H9 (cell line): ENCODE measurements at regions not wholly inside any gene's neighbourhood (a gene's known extent, or its start where the extent isn't known, plus 50 kb on each side); places are given as distances from the start of the nearest gene placed in this dataset.
A peak's percentile ranks its signal among the peaks of the same experiment; 100 is the strongest.

ENCODE experiments used
- DNase-seq: peaks from one replicate; pipeline ENCODE4 v3.0.0-alpha.2; 2017
- H2AFZ ChIP-seq: one replicate; pipeline ENCODE4 v1.6.1; 2013; ENCODE audit warnings: mild to moderate bottlenecking, low read length, control low read depth, moderate library complexity
- H2AK5ac ChIP-seq: 2 replicates; pipeline ENCODE4 v1.6.1; 2013; ENCODE audit warnings: low read length, control low read depth, mixed read lengths; ENCODE audit not compliant: insufficient read length
- H2BK120ac ChIP-seq: one replicate; pipeline ENCODE4 v1.6.1; 2013; ENCODE audit warnings: low read depth, mild to moderate bottlenecking, low read length, control low read depth, inconsistent platforms; ENCODE audit not compliant: poor library complexity, severe bottlenecking
- H2BK12ac ChIP-seq: 2 replicates; pipeline ENCODE4 v1.6.1; 2013; ENCODE audit warnings: low read length, control low read depth, mixed read lengths, low read depth; ENCODE audit not compliant: insufficient read length
- H2BK15ac ChIP-seq: 2 replicates; pipeline ENCODE4 v1.6.1; 2013; ENCODE audit warnings: low read depth, low read length, control low read depth
- H2BK20ac ChIP-seq: one replicate; pipeline ENCODE4 v1.6.1; 2013; ENCODE audit warnings: low read depth, mild to moderate bottlenecking, low read length, control low read depth, inconsistent platforms; ENCODE audit not compliant: poor library complexity, severe bottlenecking
- H2BK5ac ChIP-seq: 2 replicates; pipeline ENCODE4 v1.6.1; 2013; ENCODE audit warnings: low read length, control low read depth, mixed read lengths; ENCODE audit not compliant: insufficient read length
- H3K14ac ChIP-seq: 2 replicates; pipeline ENCODE4 v1.6.1; 2013; ENCODE audit warnings: low read length, control low read depth; ENCODE audit not compliant: insufficient read depth
- H3K18ac ChIP-seq: 2 replicates; pipeline ENCODE4 v1.6.1; 2013; ENCODE audit warnings: low read depth, mild to moderate bottlenecking, mixed read lengths, low read length, control low read depth; ENCODE audit not compliant: insufficient read length
- H3K23ac ChIP-seq: 2 replicates; pipeline ENCODE4 v1.6.1; 2013; ENCODE audit warnings: low read length, control low read depth, mixed read lengths, low read depth; ENCODE audit not compliant: insufficient read length
- H3K23me2 ChIP-seq: 2 replicates; pipeline ENCODE4 v1.6.1; 2013; ENCODE audit warnings: low read depth, mild to moderate bottlenecking, mixed read lengths, low read length, control low read depth; ENCODE audit not compliant: insufficient read length, poor library complexity, severe bottlenecking
- H3K27ac ChIP-seq: 2 replicates; pipeline ENCODE4 v1.5.1; 2013; ENCODE audit warnings: low read length, control low read depth, mixed read lengths, low read depth; ENCODE audit not compliant: insufficient read length
- H3K27me3 ChIP-seq: 2 replicates; pipeline ENCODE4 v1.6.1; 2013; ENCODE audit warnings: low read length, control low read depth, inconsistent platforms; ENCODE audit not compliant: insufficient read depth
- H3K4ac ChIP-seq: 2 replicates; pipeline ENCODE4 v1.6.1; 2013; ENCODE audit warnings: low read depth, mild to moderate bottlenecking, control low read depth, inconsistent platforms, low read length, moderate library complexity
- H3K4me1 ChIP-seq: 2 replicates; pipeline ENCODE4 v1.6.1; 2013; ENCODE audit warnings: low read length, control low read depth, inconsistent platforms; ENCODE audit not compliant: insufficient read depth
- H3K4me2 ChIP-seq: 2 replicates; pipeline ENCODE4 v1.6.1; 2013; ENCODE audit warnings: low read length, control low read depth, mixed read lengths; ENCODE audit not compliant: insufficient read length, insufficient read depth
- H3K56ac ChIP-seq: 2 replicates; pipeline ENCODE4 v1.6.1; 2013; ENCODE audit warnings: low read depth, mild to moderate bottlenecking, mixed read lengths, low read length, control low read depth; ENCODE audit not compliant: insufficient read length
- H3K79me1 ChIP-seq: 2 replicates; pipeline ENCODE4 v1.6.1; 2013; ENCODE audit warnings: low read depth, mild to moderate bottlenecking, moderate library complexity, low read length, control low read depth, inconsistent platforms; ENCODE audit not compliant: insufficient read depth, poor library complexity, severe bottlenecking
- H3K79me2 ChIP-seq: 2 replicates; pipeline ENCODE4 v1.6.1; 2013; ENCODE audit warnings: low read length, control low read depth, inconsistent platforms; ENCODE audit not compliant: insufficient read depth
- H3K9ac ChIP-seq: 2 replicates; pipeline ENCODE4 v1.6.1; 2013; ENCODE audit warnings: low read length, control low read depth, mixed read lengths; ENCODE audit not compliant: insufficient read length; ENCODE audit errors: extremely low read depth
- H3K9me3 ChIP-seq: one replicate; pipeline ENCODE4 v1.6.1; 2013; ENCODE audit warnings: low read depth, low read length, inconsistent platforms; ENCODE audit not compliant: control insufficient read depth
- H3T11ph ChIP-seq: one replicate; pipeline ENCODE4 v1.6.1; 2013; ENCODE audit warnings: mild to moderate bottlenecking, low read length, control low read depth, inconsistent platforms
- H4K20me1 ChIP-seq: one replicate; pipeline ENCODE4 v1.6.1; 2013; ENCODE audit not compliant: control insufficient read depth, insufficient read length, insufficient read depth
- H4K5ac ChIP-seq: 2 replicates; pipeline ENCODE4 v1.6.1; 2013; ENCODE audit warnings: low read depth, mild to moderate bottlenecking, mixed read lengths, low read length, control low read depth; ENCODE audit not compliant: insufficient read length
- H4K8ac ChIP-seq: replicated peaks from 2 replicates; pipeline ENCODE4 v1.6.1; 2013; ENCODE audit warnings: low read length, control low read depth, mixed read lengths, low read depth; ENCODE audit not compliant: insufficient read length
- H4K91ac ChIP-seq: 2 replicates; pipeline ENCODE4 v1.6.1; 2013; ENCODE audit warnings: low read depth, mild to moderate bottlenecking, moderate library complexity, mixed read lengths, low read length, control low read depth; ENCODE audit not compliant: insufficient read length
- H3K27ac Mint-ChIP-seq, 3 experiments: 2 replicates in 2 of 3; 3 replicates in 1 of 3; pipeline ENCODE4 v1.8.0; 2020 to 2021; ENCODE audit warnings: mixed read lengths in 3 of 3, mild to moderate bottlenecking in 1 of 3, moderate library complexity in 1 of 3
- H3K27me3 Mint-ChIP-seq: 2 replicates; pipeline ENCODE4 v1.8.0; 2021; ENCODE audit warnings: low read depth, mild to moderate bottlenecking, moderate library complexity, mixed read lengths
- H3K36me3 Mint-ChIP-seq, 3 experiments: 2 replicates in 2 of 3; 3 replicates in 1 of 3; pipeline ENCODE4 v1.8.0; 2020 to 2021; ENCODE audit warnings: low read depth in 3 of 3, mixed read lengths in 3 of 3; ENCODE audit not compliant: insufficient read depth in 1 of 3
- H3K4me1 Mint-ChIP-seq, 2 experiments: 2 replicates each; pipeline ENCODE4 v1.8.0; 2020; ENCODE audit warnings: mixed read lengths in 2 of 2
- H3K4me3 Mint-ChIP-seq, 2 experiments: 2 replicates in 1 of 2; 3 replicates in 1 of 2; pipeline ENCODE4 v1.8.0; 2020 to 2021; ENCODE audit warnings: mild to moderate bottlenecking in 2 of 2, mixed read lengths in 2 of 2, moderate library complexity in 1 of 2
- H3K9me3 Mint-ChIP-seq, 2 experiments: 2 replicates in 1 of 2; 3 replicates in 1 of 2; pipeline ENCODE4 v1.8.0; 2020; ENCODE audit warnings: mild to moderate bottlenecking in 2 of 2, mixed read lengths in 2 of 2, moderate library complexity in 1 of 2
- CTCF ChIP-seq: fragments of 200-600 bp; sonication (generic); conservative IDR thresholded peaks from 3 replicates; pipeline ENCODE4 v1.8.0; 2021; ENCODE audit warnings: antibody characterized with exemption, mild to moderate bottlenecking
- WGBS: extraction: QIAGEN DNeasy Blood & Tissue Kit; methylation state at CpG from one replicate; pipeline ENCODE4 v1.1.7; 2013; ENCODE audit warnings: missing lambda C conversion rate, low lambda C conversion rate, mixed read lengths; ENCODE audit not compliant: insufficient read length; ENCODE audit errors: extremely low coverage; 5-methylcytosine and 5-hydroxymethylcytosine counted together

- no peak overlapping the region for H3K4me2 ChIP-seq
- no peak overlapping the region for H3K23ac ChIP-seq
- no peak overlapping the region for H4K8ac ChIP-seq
- H3K27me3 ChIP-seq: no peaks in the 10 kb centered on the region
- no peak overlapping the region for H3K9ac ChIP-seq
- no peak; the same call in 2 of the 3 replicates for TF ChIP-seq CTCF
- no peak overlapping the region for H3K56ac ChIP-seq
- H3K9me3 Mint-ChIP-seq: no peaks in the 10 kb centered on the region
- H3K4me3 Mint-ChIP-seq: no peak overlapping the region
- no peaks in the 10 kb centered on the region for H3K79me1 ChIP-seq
- no peak overlapping the region for H2BK120ac ChIP-seq
- no peak overlapping the region for H3K27ac ChIP-seq
- no peaks in the 10 kb centered on the region for H4K20me1 ChIP-seq
- H2BK20ac ChIP-seq: no peak overlapping the region
- H2BK12ac ChIP-seq: no peak overlapping the region
- H3T11ph ChIP-seq: no peak overlapping the region
- H4K91ac ChIP-seq: no peak overlapping the region
- no peaks in the 10 kb centered on the region; a peak in 1 of 7 replicates for H3K36me3 Mint-ChIP-seq
- H3K4me1 ChIP-seq: no peaks in the 10 kb centered on the region; the same call in 1 of the 2 replicates
- no peaks in the 10 kb centered on the region for H3K27me3 Mint-ChIP-seq
- H3K4me1 Mint-ChIP-seq: peaks cover 13 to 15% of the 10 kb centered on the region in 2 experiments; a peak in 3 of 4 replicates
- H2AFZ ChIP-seq: no peak overlapping the region
- DNase-seq: peak; percentile 21
- no peak overlapping the region for H2BK15ac ChIP-seq
- no CpG with 5 or more reads among the region's 6 CpGs for WGBS
- no peaks in the 10 kb centered on the region for H3K79me2 ChIP-seq
- no peak overlapping the region for H2AK5ac ChIP-seq
- H3K18ac ChIP-seq: no peak overlapping the region
- no peak overlapping the region for H2BK5ac ChIP-seq
- H3K23me2 ChIP-seq: no peaks in the 10 kb centered on the region
- H3K4ac ChIP-seq: no peak overlapping the region
- H3K14ac ChIP-seq: no peak overlapping the region
- H3K9me3 ChIP-seq: no peaks in the 10 kb centered on the region
- H4K5ac ChIP-seq: no peak overlapping the region
- peak overlapping the region in 1 of 3 experiments; percentile 56; a peak in 2 of 7 replicates for H3K27ac Mint-ChIP-seq
Observed at GRCh38 chr13:54845351-54845965, 1816.8 kb downstream of the OLFM4 start.
